SK-N-SH (cell line): ENCODE measurements at regions not wholly inside any gene's neighbourhood (a gene's known extent, or its start where the extent isn't known, plus 50 kb on each side); places are given as distances from the start of the nearest gene placed in this dataset.

Experiments
- CTCF ChIA-PET: fragments of 300-600, 350-600 bp; formaldehyde crosslinking; extraction: SDS; loops from one replicate; lab custom pipeline; 2021; lab: Yijun Ruan, JAX
- POLR2A ChIA-PET: fragments of 350-600 bp; sonication (Branson Sonifier 250); formaldehyde crosslinking; extraction: SDS; loops from one replicate; lab custom pipeline; 2020; ENCODE audit warnings: antibody characterized with exemption, inconsistent platforms; lab: Yijun Ruan, JAX
- DNase-seq: peaks from one replicate; pipeline ENCODE4 v3.0.0; 2012
- H2AFZ ChIP-seq: fragments of 200-600 bp; sonication (generic); 2 replicates; pipeline ENCODE4 v1.8.1; 2016; ENCODE audit warnings: antibody characterized with exemption, mild to moderate bottlenecking, low read depth
- H3F3A ChIP-seq: fragments of 200-600 bp; sonication (generic); replicated peaks from 2 replicates; pipeline ENCODE3; 2016; ENCODE audit warnings: antibody characterized with exemption, mild to moderate bottlenecking; ENCODE audit not compliant: insufficient read depth
- H3K27ac ChIP-seq, 2 experiments: fragments of 200-500 bp in 1 of 2; fragments of 200-600 bp in 1 of 2; sonication (Bioruptor generic) in 1 of 2; sonication (generic), shearing (Covaris generic) in 1 of 2; 2 replicates each; pipeline versions ENCODE4 v1.5.1 to v1.6.1; 2014 to 2016; ENCODE audit warnings: low read depth in 2 of 2, inconsistent platforms in 1 of 2, low read length in 1 of 2, mild to moderate bottlenecking in 1 of 2, mixed read lengths in 1 of 2
- H3K27me3 ChIP-seq: fragments of 200-600 bp; sonication (generic), shearing (Covaris generic); 2 replicates; pipeline ENCODE4 v1.6.1; 2016; ENCODE audit warnings: mixed run types; ENCODE audit not compliant: insufficient read depth
- H3K36me3 ChIP-seq, 2 experiments: fragments of 200-500 bp in 1 of 2; fragments of 200-600 bp in 1 of 2; sonication (Bioruptor generic) in 1 of 2; sonication (generic) in 1 of 2; replicated peaks in 1 of 2; 2 replicates each; pipeline versions ENCODE3 to v1.5.1; 2014 to 2016; ENCODE audit warnings: low read length in 1 of 2, mild to moderate bottlenecking in 1 of 2; ENCODE audit not compliant: insufficient read depth in 2 of 2, control insufficient read depth in 1 of 2
- H3K4me1 ChIP-seq, 2 experiments: fragments of 200-500 bp in 1 of 2; fragments of 200-600 bp in 1 of 2; sonication (Bioruptor generic) in 1 of 2; sonication (generic), shearing (Covaris generic) in 1 of 2; 2 replicates each; pipeline versions ENCODE4 v1.5.1 to v1.6.1; 2014 to 2016; ENCODE audit warnings: low read depth in 1 of 2, low read length in 1 of 2, mixed run types in 1 of 2; ENCODE audit not compliant: insufficient read depth in 2 of 2, control insufficient read depth in 1 of 2
- H3K4me2 ChIP-seq: fragments of 200-600 bp; sonication (generic), shearing (Covaris generic); 2 replicates; pipeline ENCODE4 v1.6.1; 2017; ENCODE audit warnings: mixed run types
- H3K4me3 ChIP-seq, 2 experiments: fragments of 200-500 bp in 1 of 2; fragments of 200-600 bp in 1 of 2; sonication (Bioruptor generic) in 1 of 2; sonication (generic), shearing (Covaris generic) in 1 of 2; 2 replicates each; pipeline versions ENCODE4 v1.5.1 to v1.8.1; 2014 to 2016; ENCODE audit warnings: low read depth in 2 of 2, inconsistent platforms in 1 of 2, low read length in 1 of 2, mild to moderate bottlenecking in 1 of 2, mixed read lengths in 1 of 2, moderate library complexity in 1 of 2
- H3K79me2 ChIP-seq: fragments of 200-600 bp; sonication (generic); 2 replicates; pipeline ENCODE4 v1.8.1; 2017; ENCODE audit warnings: mild to moderate bottlenecking; ENCODE audit not compliant: insufficient read depth
- H3K9ac ChIP-seq: fragments of 200-600 bp; sonication (generic); 2 replicates; pipeline ENCODE4 v1.6.1; 2017; ENCODE audit warnings: mixed run types
- H3K9me2 ChIP-seq: fragments of 200-600 bp; sonication (generic); 2 replicates; pipeline ENCODE4 v1.6.1; 2017; ENCODE audit warnings: mixed run types
- H3K9me3 ChIP-seq: fragments of 200-600 bp; sonication (generic); 2 replicates; pipeline ENCODE4 v1.6.1; 2017; ENCODE audit warnings: mixed run types, mild to moderate bottlenecking, moderate library complexity
- H4K20me1 ChIP-seq: fragments of 200-600 bp; sonication (generic); 2 replicates; pipeline ENCODE4 v1.6.1; 2017; ENCODE audit warnings: mild to moderate bottlenecking, mixed run types; ENCODE audit not compliant: insufficient read depth
- CHD2 ChIP-seq: fragments of 150-350 bp; IDR thresholded peaks from 2 replicates; pipeline ENCODE4 v1.6.1; 2018; ENCODE audit warnings: low read length; ENCODE audit not compliant: partially characterized antibody
- CTCF ChIP-seq: fragments of 200-600 bp; sonication (generic); IDR thresholded peaks from 2 replicates; pipeline ENCODE4 v1.6.1; 2017; ENCODE audit warnings: antibody characterized with exemption, mild to moderate bottlenecking, moderate library complexity
- ELF1 ChIP-seq: IDR thresholded peaks from 2 replicates; pipeline ENCODE4 v1.4.0; 2012
- EZH2phosphoT487 ChIP-seq: fragments of 200-600 bp; sonication (generic); IDR thresholded peaks from 2 replicates; pipeline ENCODE4 v1.6.1; 2017; ENCODE audit warnings: low read depth, mixed run types, mild to moderate bottlenecking, antibody characterized with exemption, moderate library complexity, borderline replicate concordance
- FOSL2 ChIP-seq: IDR thresholded peaks from 2 replicates; pipeline ENCODE4 v1.4.0; 2012; ENCODE audit warnings: low read depth, mild to moderate bottlenecking, moderate library complexity, borderline replicate concordance
- FOXM1 ChIP-seq: IDR thresholded peaks from 2 replicates; pipeline ENCODE4 v1.4.0; 2012; ENCODE audit warnings: low read depth, mild to moderate bottlenecking
- JUND ChIP-seq: IDR thresholded peaks from 2 replicates; pipeline ENCODE4 v1.4.0; 2012
- PBX3 ChIP-seq: IDR thresholded peaks from 2 replicates; pipeline ENCODE4; 2012
- POLR2AphosphoS5 ChIP-seq: IDR thresholded peaks from 2 replicates; pipeline ENCODE4 v1.6.1; 2012; ENCODE audit warnings: low read depth, low read length
- RAD21 ChIP-seq: IDR thresholded peaks from 2 replicates; pipeline ENCODE4 v1.6.1; 2012; ENCODE audit warnings: mild to moderate bottlenecking, low read length
- RFX5 ChIP-seq: IDR thresholded peaks from 2 replicates; pipeline ENCODE4 v1.6.1; 2012; ENCODE audit warnings: mild to moderate bottlenecking, improper control_type of control experiment, low read length
- RXRA ChIP-seq: IDR thresholded peaks from 2 replicates; pipeline ENCODE4 v1.4.0; 2012; ENCODE audit warnings: low read depth, mild to moderate bottlenecking, borderline replicate concordance
- TEAD4 ChIP-seq: IDR thresholded peaks from 2 replicates; pipeline ENCODE4 v1.4.0; 2012; ENCODE audit warnings: mild to moderate bottlenecking, borderline replicate concordance; ENCODE audit not compliant: insufficient read depth
- USF1 ChIP-seq: IDR thresholded peaks from 2 replicates; pipeline ENCODE4 v1.4.0; 2012; ENCODE audit warnings: low read depth, borderline replicate concordance
- YY1 ChIP-seq: IDR thresholded peaks from 2 replicates; pipeline ENCODE4 v1.4.0; 2012; ENCODE audit warnings: low read depth, mild to moderate bottlenecking

GRCh38 chr2:196403471-196403870, 232.1 kb upstream of the STK17B start (continued):
- TF ChIP-seq CTCF = no peak
- no peak for TF ChIP-seq CHD2
- TF ChIP-seq RFX5 = no peak
- TF ChIP-seq POLR2AphosphoS5 = no peak
- TF ChIP-seq RXRA = no peak
- no peak for TF ChIP-seq ELF1
- TF ChIP-seq JUND = 0 out of 2 replicates have a peak, but pooled peaks have one; percentile 4
- TF ChIP-seq FOXM1 = no peak
- TF ChIP-seq RAD21 = no peak
- TF ChIP-seq EZH2phosphoT487 = no peak
- no peak for TF ChIP-seq USF1
- no peak for TF ChIP-seq TEAD4
- no peak for TF ChIP-seq YY1

- Histone ChIP-seq H3K9me3 (no peaks in the 10 kb centered on the region), H4K20me1 (no peaks in the 10 kb centered on the region), H2AFZ (no peak overlapping the region), H3K9ac (no peak overlapping the region), H3K27me3 (no peaks in the 10 kb centered on the region), H3F3A (peaks cover 54% of the 10 kb centered on the region), H3K4me3 (no peak overlapping the region), H3K36me3 (no peaks in the 10 kb centered on the region), H3K27ac (peak overlapping the region; percentile 50 to 86; a peak in 3 of 4 replicates), H3K4me1 (peaks cover 0 to 32% of the 10 kb centered on the region in 2 experiments; a peak in 3 of 4 replicates), H3K4me2 (peak overlapping the region; percentile 32; the same call in 1 of the 2 replicates)
- ChIA-PET CTCF (no interaction called here), POLR2A (no interaction called here)
- DNase-seq = no peak
- no peak for TF ChIP-seq FOSL2
- TF ChIP-seq PBX3 = peak; percentile 22; the same call in 1 of the 2 replicates
- TF ChIP-seq, all 33 proteins: peak for 1
- Histone ChIP-seq H3K79me2 (no peaks in the 10 kb centered on the region), H3K9me2 (no peaks in the 10 kb centered on the region)
Observed at GRCh38 chr2:196404276-196404675, 232.9 kb upstream of the STK17B start.
